Caco-2 (cell line): ENCODE measurements at regions not wholly inside any gene's neighbourhood (a gene's known extent, or its start where the extent isn't known, plus 50 kb on each side); places are given as distances from the start of the nearest gene placed in this dataset.

Experiments
- BruUV-seq: library from RNA; stranded (reverse); fragments of 400-500 nt; replicated peaks from 2 replicates; lab custom pipeline; 2021; lab: Mats Ljungman, UMichigan
- CTCF ChIA-PET: fragments of 300-600 bp; sonication (Branson Sonifier 250); formaldehyde crosslinking; loops from one replicate; lab custom pipeline; 2022; ENCODE audit warnings: antibody characterized with exemption; lab: Charles Lee
- POLR2A ChIA-PET: fragments of 300-600 bp; sonication (Branson Sonifier 250); formaldehyde crosslinking; loops from one replicate; lab custom pipeline; 2022; ENCODE audit warnings: antibody characterized with exemption; lab: Charles Lee
- DNase-seq, 2 experiments: peaks; one replicate each; pipeline versions ENCODE4 v3.0.0 to v3.0.0-alpha.2; 2020 to 2022
- H3K27me3 ChIP-seq: replicated peaks from 2 replicates; pipeline ENCODE4 v1.6.0; 2011; ENCODE audit warnings: low read length; ENCODE audit not compliant: control insufficient read depth, insufficient read depth
- H3K36me3 ChIP-seq: 2 replicates; pipeline ENCODE4 v1.5.1; 2011; ENCODE audit warnings: low read length; ENCODE audit not compliant: control insufficient read depth, insufficient read depth
- H3K4me1 ChIP-seq: fragments of 250-450 bp; sonication (Bioruptor Pico); 2 replicates; pipeline ENCODE4 v1.5.1; 2020; ENCODE audit warnings: mild to moderate bottlenecking
- H3K4me3 ChIP-seq: 2 replicates; pipeline ENCODE4 v1.5.1; 2011; ENCODE audit warnings: low read depth, mild to moderate bottlenecking, control low read depth, low read length
- H3K9me3 ChIP-seq: fragments of 250-450 bp; sonication (Bioruptor Pico); 2 replicates; pipeline ENCODE4 v1.5.1; 2020; ENCODE audit warnings: mild to moderate bottlenecking, moderate library complexity
- H3K27ac Mint-ChIP-seq: one replicate; pipeline ENCODE4 v1.8.0; 2022; ENCODE audit warnings: mixed read lengths; ENCODE audit not compliant: unreplicated experiment
- H3K27me3 Mint-ChIP-seq: one replicate; pipeline ENCODE4 v1.8.0; 2022; ENCODE audit warnings: mixed read lengths; ENCODE audit not compliant: insufficient read depth, unreplicated experiment
- H3K36me3 Mint-ChIP-seq: one replicate; pipeline ENCODE4 v1.8.0; 2022; ENCODE audit warnings: mild to moderate bottlenecking, mixed read lengths; ENCODE audit not compliant: insufficient read depth, unreplicated experiment
- H3K4me1 Mint-ChIP-seq: one replicate; pipeline ENCODE4 v1.8.0; 2022; ENCODE audit warnings: low read depth, mixed read lengths; ENCODE audit not compliant: unreplicated experiment
- H3K4me3 Mint-ChIP-seq: one replicate; pipeline ENCODE4 v1.8.0; 2022; ENCODE audit warnings: mild to moderate bottlenecking, moderate library complexity, mixed read lengths; ENCODE audit not compliant: unreplicated experiment
- H3K9me3 Mint-ChIP-seq: one replicate; pipeline ENCODE4 v1.8.0; 2022; ENCODE audit warnings: mixed read lengths; ENCODE audit not compliant: unreplicated experiment
- intact Hi-C: fragments of 100-400 bp; cut with micrococcal nuclease; formaldehyde crosslinking; loops from one replicate; pipeline ENCODE4 v1.10.0; 2022; ENCODE audit not compliant: unreplicated experiment
- TF ChIP-seq, protein P1 (sequence below), 2 experiments: fragments of 200-600 bp in 1 of 2; IDR thresholded peaks; 1 replicate in 1 of 2; 2 replicates in 1 of 2; pipeline versions ENCODE4 v1.5.1 to v1.8.0; 2011 to 2022; ENCODE audit warnings: antibody characterized with exemption in 1 of 2, control low read depth in 1 of 2, inconsistent platforms in 1 of 2, low read depth in 1 of 2, low read length in 1 of 2, mild to moderate bottlenecking in 1 of 2, moderate library complexity in 1 of 2; ENCODE audit not compliant: insufficient read depth in 1 of 2, severe bottlenecking in 1 of 2, unreplicated experiment in 1 of 2

DNA sequence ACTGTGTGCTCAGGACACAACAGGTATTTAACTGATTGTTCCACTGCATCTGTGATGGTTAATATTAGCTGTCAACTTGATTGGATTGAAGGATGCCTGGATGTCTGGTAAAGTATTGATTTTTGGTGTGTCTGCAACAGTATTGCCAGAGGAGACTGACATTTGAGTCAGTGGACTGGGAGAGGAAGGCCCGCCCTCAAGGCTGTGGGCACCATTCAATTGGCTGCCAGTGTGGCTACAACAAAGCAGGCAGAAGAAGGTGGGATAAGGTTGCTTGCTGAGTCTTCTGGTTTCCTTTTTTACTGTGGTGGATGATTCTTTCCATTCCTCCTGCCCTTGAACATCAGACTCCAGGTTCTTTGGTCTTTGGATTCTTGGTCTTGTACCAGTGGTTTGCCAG is 137.1 kb upstream of the FAM13C start:
- Mint-ChIP-seq H3K36me3 (no peaks in the 10 kb centered on the region), H3K4me3 (no peak overlapping the region), H3K27me3 (peaks cover 2% of the 10 kb centered on the region), H3K27ac (no peak overlapping the region), H3K9me3 (peaks cover 19% of the 10 kb centered on the region), H3K4me1 (no peaks in the 10 kb centered on the region)
- DNase-seq, result no peak
- Histone ChIP-seq H3K36me3 (no peaks in the 10 kb centered on the region), H3K27me3 (no peaks in the 10 kb centered on the region), H3K4me3 (no peak overlapping the region), H3K4me1 (no peaks in the 10 kb centered on the region), H3K9me3 (peaks cover 19% of the 10 kb centered on the region)
- TF ChIP-seq, protein P1, sequence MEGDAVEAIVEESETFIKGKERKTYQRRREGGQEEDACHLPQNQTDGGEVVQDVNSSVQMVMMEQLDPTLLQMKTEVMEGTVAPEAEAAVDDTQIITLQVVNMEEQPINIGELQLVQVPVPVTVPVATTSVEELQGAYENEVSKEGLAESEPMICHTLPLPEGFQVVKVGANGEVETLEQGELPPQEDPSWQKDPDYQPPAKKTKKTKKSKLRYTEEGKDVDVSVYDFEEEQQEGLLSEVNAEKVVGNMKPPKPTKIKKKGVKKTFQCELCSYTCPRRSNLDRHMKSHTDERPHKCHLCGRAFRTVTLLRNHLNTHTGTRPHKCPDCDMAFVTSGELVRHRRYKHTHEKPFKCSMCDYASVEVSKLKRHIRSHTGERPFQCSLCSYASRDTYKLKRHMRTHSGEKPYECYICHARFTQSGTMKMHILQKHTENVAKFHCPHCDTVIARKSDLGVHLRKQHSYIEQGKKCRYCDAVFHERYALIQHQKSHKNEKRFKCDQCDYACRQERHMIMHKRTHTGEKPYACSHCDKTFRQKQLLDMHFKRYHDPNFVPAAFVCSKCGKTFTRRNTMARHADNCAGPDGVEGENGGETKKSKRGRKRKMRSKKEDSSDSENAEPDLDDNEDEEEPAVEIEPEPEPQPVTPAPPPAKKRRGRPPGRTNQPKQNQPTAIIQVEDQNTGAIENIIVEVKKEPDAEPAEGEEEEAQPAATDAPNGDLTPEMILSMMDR (IDR thresholded peaks at IDR 0.05; ENCODE audit: insufficient read depth in 1 of 2, low read depth in 1 of 2, low read length in 1 of 2, severe bottlenecking in 1 of 2, unreplicated experiment in 1 of 2), result no peak
- no TSS peak for BruUV-seq
- POLR2A ChIA-PET, result no interaction called here
- intact Hi-C loops, result no loop called here
- CTCF ChIA-PET, result no interaction called here

DNA sequence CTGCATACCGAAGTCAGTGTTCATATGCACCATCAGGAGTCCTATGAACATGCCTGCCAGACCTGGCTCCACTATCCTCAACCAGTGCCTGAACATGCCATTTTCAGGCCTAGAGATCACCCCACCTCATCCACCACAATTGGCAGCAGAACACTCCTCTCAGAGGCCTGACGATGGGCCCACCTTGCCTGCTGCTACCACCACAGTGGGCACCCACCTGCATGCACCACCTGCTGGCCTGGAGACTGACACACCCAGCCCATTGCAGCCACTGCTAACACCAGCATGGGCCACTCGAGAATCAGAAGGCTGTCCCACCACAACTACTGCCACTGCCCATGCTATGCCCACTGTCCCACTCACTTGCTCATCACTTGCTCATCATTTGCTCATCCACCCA is 130.7 kb upstream of the FAM13C start:
- POLR2A ChIA-PET, result no interaction called here
- H3K4me1 ChIP-seq, result no peaks in the 10 kb centered on the region

DNA sequence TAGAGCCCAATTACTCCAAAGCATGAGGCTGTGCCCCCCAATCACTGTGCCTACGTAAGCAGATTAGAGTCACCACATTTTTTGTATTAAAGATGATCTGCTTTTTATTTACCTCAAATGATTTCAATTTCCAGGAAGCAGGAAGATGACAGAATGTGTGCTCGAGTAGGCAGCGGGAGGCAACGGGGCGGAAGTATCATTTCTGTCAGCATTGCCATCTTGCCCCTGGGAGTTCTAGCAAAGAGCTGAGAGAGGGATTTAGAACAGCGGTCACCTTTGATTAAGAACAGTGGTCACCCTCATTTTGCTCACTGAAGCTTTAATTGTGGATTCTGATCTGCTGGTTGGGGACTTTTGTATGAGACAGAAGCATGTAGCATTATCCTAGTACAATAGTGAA is 117.1 kb upstream of the FAM13C start:
- H3K4me1 Mint-ChIP-seq, result no peaks in the 10 kb centered on the region
- Histone ChIP-seq H3K4me3 (no peak overlapping the region), H3K9me3 (no peaks in the 10 kb centered on the region), H3K4me1 (no peaks in the 10 kb centered on the region), H3K27me3 (0 out of 2 replicates have a peak, but pooled peaks cover 2% of the 10 kb centered on the region), H3K36me3 (no peaks in the 10 kb centered on the region)
- H3K27ac Mint-ChIP-seq, result no peak overlapping the region
- TF ChIP-seq, protein P1 (IDR thresholded peaks at IDR 0.05; ENCODE audit: insufficient read depth in 1 of 2, low read depth in 1 of 2, low read length in 1 of 2, severe bottlenecking in 1 of 2, unreplicated experiment in 1 of 2), result no peak
- intact Hi-C loops, result loop anchor here (10.0 kb wide), 1 partner anchor 1405 kb away; no protein-coding TSS in a partner anchor
- no peak overlapping the region for H3K4me3 Mint-ChIP-seq
- CTCF ChIA-PET, result no interaction called here
- H3K36me3 Mint-ChIP-seq, result no peaks in the 10 kb centered on the region
- POLR2A ChIA-PET, result no interaction called here
- BruUV-seq, result no TSS peak
- DNase-seq, result no peak
- H3K27me3 Mint-ChIP-seq, result peaks cover 30% of the 10 kb centered on the region
- no peaks in the 10 kb centered on the region for H3K9me3 Mint-ChIP-seq

More for the DNA sequence above, 130.7 kb upstream of the FAM13C start:
- Mint-ChIP-seq H3K9me3 (peaks cover 29% of the 10 kb centered on the region), H3K4me1 (no peaks in the 10 kb centered on the region), H3K27ac (no peak overlapping the region), H3K4me3 (no peak overlapping the region), H3K36me3 (no peaks in the 10 kb centered on the region), H3K27me3 (peaks cover 27% of the 10 kb centered on the region)
- no TSS peak for BruUV-seq
- peaks cover 19% of the 10 kb centered on the region for H3K9me3 ChIP-seq
- intact Hi-C loops, result no loop called here
- no peaks in the 10 kb centered on the region for H3K27me3 ChIP-seq
- TF ChIP-seq, protein P1 (IDR thresholded peaks at IDR 0.05; ENCODE audit: insufficient read depth in 1 of 2, low read depth in 1 of 2, low read length in 1 of 2, severe bottlenecking in 1 of 2, unreplicated experiment in 1 of 2), result no peak
- CTCF ChIA-PET, result no interaction called here
- no peaks in the 10 kb centered on the region for H3K36me3 ChIP-seq
- H3K4me3 ChIP-seq, result no peak overlapping the region
- no peak for DNase-seq
